Astrocyte of the spinal cord (primary cell): ENCODE measurements at regions not wholly inside any gene's neighbourhood (a gene's known extent, or its start where the extent isn't known, plus 50 kb on each side); places are given as distances from the start of the nearest gene placed in this dataset.
A peak's percentile ranks its signal among the peaks of the same experiment; 100 is the strongest.
"Not testable (repeated sequence)": the region's sequence is repeated elsewhere in the genome, so short reads cannot be mapped to it uniquely, and the experiment has no call there.

Source experiments
- DNase-seq: peaks from one replicate; pipeline ENCODE4 v3.0.0; 2011; ENCODE audit warnings: low read depth, low spot score
- H3K4me3 ChIP-seq: 2 replicates; pipeline ENCODE4 v1.5.1; 2011; ENCODE audit warnings: low read depth, mild to moderate bottlenecking, low read length, moderate library complexity
- CTCF ChIP-seq: IDR thresholded peaks from 2 replicates; pipeline ENCODE4 v1.5.1; 2012; ENCODE audit warnings: low read depth, mild to moderate bottlenecking, low read length, inconsistent platforms
- in situ Hi-C: cut with HindIII; loops from 2 replicates; pipeline ENCODE4 v1.10.0; 2017; ENCODE audit warnings: low sequenced_read_pairs

GRCh38 chr2:234163510-234164045 is 113.1 kb downstream of the SPP2 start:
- no peak for DNase-seq
- TF ChIP-seq CTCF: no peak
- H3K4me3 ChIP-seq: no peak overlapping the region
- in situ Hi-C loops: no loop called here

GRCh38 chr2:234162861-234163260 is 112.4 kb downstream of the SPP2 start:
- DNase-seq: no peak
- no peak overlapping the region for H3K4me3 ChIP-seq
- in situ Hi-C loops: no loop called here
- TF ChIP-seq CTCF: no peak

GRCh38 chr2:234161932-234162331 is 111.4 kb downstream of the SPP2 start:
- in situ Hi-C loops: no loop called here
- H3K4me3 ChIP-seq: no peak overlapping the region
- no peak for TF ChIP-seq CTCF
- DNase-seq: no peak

- in situ Hi-C loops: no loop called here
- TF ChIP-seq CTCF: no peak
- H3K4me3 ChIP-seq: no peak overlapping the region
- DNase-seq: peak; percentile 83
Observed at GRCh38 chr2:234158812-234159211, 108.3 kb downstream of the SPP2 start.

- in situ Hi-C loops: no loop called here
- DNase-seq: no peak
- no peak for TF ChIP-seq CTCF
Observed at GRCh38 chr2:234157817-234158588, 107.5 kb downstream of the SPP2 start.

GRCh38 chr2:234156326-234156725 is 105.8 kb downstream of the SPP2 start:
- no peak for TF ChIP-seq CTCF
- in situ Hi-C loops: no loop called here
- DNase-seq: no peak
- H3K4me3 ChIP-seq: no peak overlapping the region

More at GRCh38 chr2:234157817-234158588, 107.5 kb downstream of the SPP2 start:
- no peak overlapping the region for H3K4me3 ChIP-seq

GRCh38 chr2:234152835-234153234 is 102.3 kb downstream of the SPP2 start:
- DNase-seq, H3K4me3 ChIP-seq, in situ Hi-C loops: not testable (repeated sequence)
